ENCODE measurements at regions not wholly inside any gene's neighbourhood (a gene's known extent, or its start where the extent isn't known, plus 50 kb on each side); places are given as distances from the start of the nearest gene placed in this dataset.

DNA sequence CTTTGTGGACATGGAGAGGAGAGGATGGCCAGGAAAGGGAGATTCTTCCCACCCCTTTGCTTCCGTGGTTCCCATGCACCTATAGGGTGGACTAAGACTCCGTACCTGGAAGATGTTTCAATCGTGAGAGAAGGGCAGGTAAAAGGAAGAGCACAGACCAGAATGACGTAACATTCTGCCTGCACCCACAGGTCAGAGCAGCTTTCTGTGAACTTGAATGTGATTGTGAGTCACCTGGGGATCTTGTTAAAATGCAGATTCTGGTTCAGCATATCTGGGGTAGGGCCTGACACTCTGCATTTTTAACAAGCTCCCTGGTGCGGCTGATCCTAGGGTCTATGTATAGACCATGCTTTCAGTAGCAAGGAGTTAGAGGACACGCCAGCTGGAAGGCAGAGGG lies 164.1 kb upstream of the SGK1 start:
- no peaks in the 10 kb centered on the region for H3K4me1 ChIP-seq (ENCODE audit: low read length)
- no peaks in the 10 kb centered on the region for H3K27me3 ChIP-seq (replicated peaks; ENCODE audit: insufficient read depth, low read length)
- H3K9me2 ChIP-seq (replicated peaks; ENCODE audit: insufficient read depth, low read length), result no peaks in the 10 kb centered on the region
- H3K4me3 ChIP-seq (ENCODE audit: low read length), result no peak overlapping the region
- no peak overlapping the region for H3K4me2 ChIP-seq (ENCODE audit: low read depth, low read length)
- no peaks in the 10 kb centered on the region for H3F3A ChIP-seq (ENCODE audit: insufficient read depth, low read length)
- H3K36me3 ChIP-seq (replicated peaks; ENCODE audit: insufficient read depth, low read length), result no peaks in the 10 kb centered on the region
- no peak for DNase-seq
- H4K20me1 ChIP-seq (ENCODE audit: insufficient read depth, low read length), result no peaks in the 10 kb centered on the region
- no peak overlapping the region for H3K9ac ChIP-seq (ENCODE audit: low read length)
- TF ChIP-seq EZH2phosphoT487 (IDR thresholded peaks at IDR 0.05; ENCODE audit: low read length), result no peak
- TF ChIP-seq, protein P1, sequence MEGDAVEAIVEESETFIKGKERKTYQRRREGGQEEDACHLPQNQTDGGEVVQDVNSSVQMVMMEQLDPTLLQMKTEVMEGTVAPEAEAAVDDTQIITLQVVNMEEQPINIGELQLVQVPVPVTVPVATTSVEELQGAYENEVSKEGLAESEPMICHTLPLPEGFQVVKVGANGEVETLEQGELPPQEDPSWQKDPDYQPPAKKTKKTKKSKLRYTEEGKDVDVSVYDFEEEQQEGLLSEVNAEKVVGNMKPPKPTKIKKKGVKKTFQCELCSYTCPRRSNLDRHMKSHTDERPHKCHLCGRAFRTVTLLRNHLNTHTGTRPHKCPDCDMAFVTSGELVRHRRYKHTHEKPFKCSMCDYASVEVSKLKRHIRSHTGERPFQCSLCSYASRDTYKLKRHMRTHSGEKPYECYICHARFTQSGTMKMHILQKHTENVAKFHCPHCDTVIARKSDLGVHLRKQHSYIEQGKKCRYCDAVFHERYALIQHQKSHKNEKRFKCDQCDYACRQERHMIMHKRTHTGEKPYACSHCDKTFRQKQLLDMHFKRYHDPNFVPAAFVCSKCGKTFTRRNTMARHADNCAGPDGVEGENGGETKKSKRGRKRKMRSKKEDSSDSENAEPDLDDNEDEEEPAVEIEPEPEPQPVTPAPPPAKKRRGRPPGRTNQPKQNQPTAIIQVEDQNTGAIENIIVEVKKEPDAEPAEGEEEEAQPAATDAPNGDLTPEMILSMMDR (IDR thresholded peaks at IDR 0.05; ENCODE audit: low read length), result no peak
- H3K9me3 ChIP-seq (replicated peaks; ENCODE audit: insufficient read depth, low read length), result no peaks in the 10 kb centered on the region
- no peaks in the 10 kb centered on the region for H3K79me2 ChIP-seq (ENCODE audit: low read length)
- H2AFZ ChIP-seq (ENCODE audit: low read length), result no peak overlapping the region
- H3K27ac ChIP-seq (ENCODE audit: low read length), result no peak overlapping the region

DNA sequence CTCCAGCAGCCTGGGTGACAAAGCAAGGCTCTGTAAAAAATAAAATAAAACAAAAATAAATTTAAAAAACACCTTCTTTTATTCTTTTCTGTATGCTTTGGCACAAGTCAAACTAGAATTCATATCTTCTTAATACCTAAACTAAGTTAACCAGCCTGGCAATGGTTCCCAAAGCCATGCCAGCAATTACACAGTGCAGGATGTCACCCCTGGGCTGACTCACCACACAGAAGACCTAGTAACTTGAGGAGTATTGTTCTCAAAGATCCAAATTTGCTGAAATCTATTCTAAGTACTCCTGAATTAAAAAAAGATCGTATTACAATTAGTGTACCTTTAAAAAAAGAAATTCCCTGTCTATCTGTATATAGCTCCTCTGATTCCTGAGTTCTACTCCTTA lies 162.7 kb upstream of the SGK1 start:
- H3K9ac ChIP-seq (ENCODE audit: low read length), result no peak overlapping the region
- no peaks in the 10 kb centered on the region for H3K36me3 ChIP-seq (replicated peaks; ENCODE audit: insufficient read depth, low read length)
- H3K4me1 ChIP-seq (ENCODE audit: low read length), result no peaks in the 10 kb centered on the region
- H3F3A ChIP-seq (ENCODE audit: insufficient read depth, low read length), result no peaks in the 10 kb centered on the region
- no peaks in the 10 kb centered on the region for H3K27me3 ChIP-seq (replicated peaks; ENCODE audit: insufficient read depth, low read length)
- H3K4me3 ChIP-seq (ENCODE audit: low read length), result no peak overlapping the region
- H3K4me2 ChIP-seq (ENCODE audit: low read depth, low read length), result no peak overlapping the region
- no peaks in the 10 kb centered on the region for H3K79me2 ChIP-seq (ENCODE audit: low read length)
- no peak for TF ChIP-seq EZH2phosphoT487 (IDR thresholded peaks at IDR 0.05; ENCODE audit: low read length)
- no peak for TF ChIP-seq EZH2 (optimal IDR thresholded peaks at IDR 0.05; ENCODE audit: low read depth, low read length)
- TF ChIP-seq, protein P1 (IDR thresholded peaks at IDR 0.05; ENCODE audit: low read length), result no peak
- H4K20me1 ChIP-seq (ENCODE audit: insufficient read depth, low read length), result no peaks in the 10 kb centered on the region
- no peak for DNase-seq
- no peaks in the 10 kb centered on the region for H3K9me3 ChIP-seq (replicated peaks; ENCODE audit: insufficient read depth, low read length)
- H2AFZ ChIP-seq (ENCODE audit: low read length), result no peak overlapping the region
- no peaks in the 10 kb centered on the region for H3K9me2 ChIP-seq (replicated peaks; ENCODE audit: insufficient read depth, low read length)
- H3K27ac ChIP-seq (ENCODE audit: low read length), result no peak overlapping the region

DNA sequence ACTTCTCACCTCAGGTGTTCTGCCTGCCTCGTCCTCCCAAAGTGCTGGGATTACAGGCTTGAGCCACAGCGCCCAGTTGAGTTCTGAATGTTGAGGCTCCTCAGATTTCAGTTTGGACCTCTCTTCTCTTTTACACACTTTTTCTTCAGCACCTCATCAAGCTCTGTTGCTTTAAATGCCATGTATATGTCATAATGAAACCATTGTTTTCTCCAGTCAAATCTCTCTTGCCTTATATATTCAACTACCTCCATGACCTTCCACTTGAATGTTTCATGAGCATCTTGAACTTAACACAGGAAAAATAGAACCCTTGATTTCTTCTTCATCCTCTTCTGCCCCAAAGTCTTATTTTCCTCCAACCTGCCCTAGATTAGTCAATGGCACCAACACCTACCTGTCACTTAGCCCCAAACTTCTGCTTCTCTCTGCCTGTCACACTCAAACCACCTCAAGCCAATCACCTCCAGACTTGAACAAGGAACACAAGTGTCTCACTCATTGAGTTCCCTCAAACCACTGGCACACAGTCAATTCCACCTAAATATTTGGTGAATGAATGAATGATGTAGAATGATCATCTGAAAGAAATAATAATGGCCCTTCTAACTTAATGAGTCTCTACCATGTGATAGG lies 161.0 kb upstream of the SGK1 start:
- Histone ChIP-seq H3K36me3 (replicated peaks; ENCODE audit: insufficient read depth, low read length) (no peaks in the 10 kb centered on the region), H3K79me2 (ENCODE audit: low read length) (no peaks in the 10 kb centered on the region), H3K27ac (ENCODE audit: low read length) (no peak overlapping the region), H3K9me2 (replicated peaks; ENCODE audit: insufficient read depth, low read length) (no peaks in the 10 kb centered on the region), H2AFZ (ENCODE audit: low read length) (no peak overlapping the region), H3F3A (ENCODE audit: insufficient read depth, low read length) (no peaks in the 10 kb centered on the region), H3K4me1 (ENCODE audit: low read length) (no peaks in the 10 kb centered on the region), H3K4me3 (ENCODE audit: low read length) (no peak overlapping the region), H3K9ac (ENCODE audit: low read length) (no peak overlapping the region), H4K20me1 (ENCODE audit: insufficient read depth, low read length) (no peaks in the 10 kb centered on the region), H3K27me3 (replicated peaks; ENCODE audit: insufficient read depth, low read length) (no peaks in the 10 kb centered on the region), H3K9me3 (replicated peaks; ENCODE audit: insufficient read depth, low read length) (no peaks in the 10 kb centered on the region), H3K4me2 (ENCODE audit: low read depth, low read length) (no peak overlapping the region)
- TF ChIP-seq, protein P1 (IDR thresholded peaks at IDR 0.05; ENCODE audit: low read length), result no peak
- TF ChIP-seq EZH2phosphoT487 (IDR thresholded peaks at IDR 0.05; ENCODE audit: low read length), result no peak
- no peak for TF ChIP-seq EZH2 (optimal IDR thresholded peaks at IDR 0.05; ENCODE audit: low read depth, low read length)
- DNase-seq, result no peak
